PC-3 (cell line): ENCODE measurements at regions not wholly inside any gene's neighbourhood (a gene's known extent, or its start where the extent isn't known, plus 50 kb on each side); places are given as distances from the start of the nearest gene placed in this dataset.

Experiments used
- ATAC-seq: fragments of 200-7000 bp; cut with Tn5 transposase; 2 replicates; pipeline ENCODE4 v1.9.1; 2020; ENCODE audit warnings: mild to moderate bottlenecking, moderate library complexity
- BruUV-seq: library from RNA; stranded (reverse); fragments of 400-500 nt; replicated peaks from 2 replicates; lab custom pipeline; 2021; lab: Mats Ljungman, UMichigan
- CTCF ChIA-PET: fragments of 300-600 bp; sonication (Branson Sonifier 250); formaldehyde crosslinking; loops from one replicate; lab custom pipeline; 2022; ENCODE audit warnings: antibody characterized with exemption; lab: Charles Lee
- POLR2A ChIA-PET: fragments of 300-600 bp; sonication (Branson Sonifier 250); formaldehyde crosslinking; loops from one replicate; lab custom pipeline; 2022; ENCODE audit warnings: antibody characterized with exemption; ENCODE audit not compliant: unreplicated experiment; lab: Charles Lee
- DNase-seq: peaks from one replicate; pipeline ENCODE4 v3.0.0-alpha.2; 2015
- H2AFZ ChIP-seq: fragments of 300-600 bp; sonication (generic); 2 replicates; pipeline ENCODE4 v1.6.0; 2016; ENCODE audit warnings: antibody characterized with exemption, low read length
- H3F3A ChIP-seq: fragments of 300-600 bp; sonication (generic); one replicate; pipeline ENCODE4 v1.6.0; 2017; ENCODE audit warnings: antibody characterized with exemption, low read length, control low read depth, mild to moderate bottlenecking; ENCODE audit not compliant: unreplicated experiment
- H3K27ac ChIP-seq: fragments of 300-600 bp; sonication (generic); 2 replicates; pipeline ENCODE4 v1.5.1; 2016; ENCODE audit warnings: mild to moderate bottlenecking, low read length
- H3K27me3 ChIP-seq: fragments of 300-600 bp; sonication (generic); 2 replicates; pipeline ENCODE4 v1.6.1; 2016; ENCODE audit warnings: low read length, mixed read lengths
- H3K36me3 ChIP-seq: fragments of 300-600 bp; sonication (generic); 2 replicates; pipeline ENCODE4 v1.6.1; 2016; ENCODE audit warnings: low read depth, mixed run types, low read length, mixed read lengths
- H3K4me1 ChIP-seq: fragments of 300-600 bp; sonication (generic); 2 replicates; pipeline ENCODE4 v1.5.1; 2016; ENCODE audit warnings: low read length; ENCODE audit not compliant: insufficient read depth
- H3K4me2 ChIP-seq: fragments of 300-600 bp; sonication (generic); 2 replicates; pipeline ENCODE4 v1.6.0; 2016; ENCODE audit warnings: low read length
- H3K4me3 ChIP-seq: fragments of 300-600 bp; sonication (generic); 2 replicates; pipeline ENCODE4 v1.5.1; 2016; ENCODE audit warnings: mild to moderate bottlenecking, low read length, mixed read lengths
- H3K79me2 ChIP-seq: fragments of 300-600 bp; sonication (generic); 2 replicates; pipeline ENCODE4 v1.6.1; 2017; ENCODE audit warnings: low read length, mixed read lengths
- H3K9ac ChIP-seq: fragments of 300-600 bp; sonication (generic); 2 replicates; pipeline ENCODE4 v1.6.0; 2016; ENCODE audit warnings: mild to moderate bottlenecking, low read length
- H3K9me2 ChIP-seq: fragments of 300-600 bp; sonication (generic); replicated peaks from 2 replicates; pipeline ENCODE4 v1.6.1; 2016; ENCODE audit warnings: mixed run types, low read length, mixed read lengths
- H3K9me3 ChIP-seq: fragments of 300-600 bp; sonication (generic); 2 replicates; pipeline ENCODE4 v1.6.1; 2016; ENCODE audit warnings: low read length, mixed read lengths
- H4K20me1 ChIP-seq: fragments of 300-600 bp; sonication (generic); 2 replicates; pipeline ENCODE4 v1.6.1; 2016; ENCODE audit warnings: low read length, mixed read lengths
- CTCF ChIP-seq: fragments of 300-600 bp; sonication (generic); conservative IDR thresholded peaks from 2 replicates; pipeline ENCODE4 v1.5.1; 2017; ENCODE audit warnings: antibody characterized with exemption, low read depth, mild to moderate bottlenecking, low read length
- EZH2 ChIP-seq: fragments of 300-600 bp; sonication (generic); IDR thresholded peaks from one replicate; pipeline ENCODE4 v1.6.1; 2017; ENCODE audit warnings: antibody characterized with exemption, mild to moderate bottlenecking, low read length; ENCODE audit not compliant: unreplicated experiment
- EZH2phosphoT487 ChIP-seq: fragments of 300-600 bp; sonication (generic); IDR thresholded peaks from 2 replicates; pipeline ENCODE4 v1.6.1; 2018; ENCODE audit warnings: mild to moderate bottlenecking, antibody characterized with exemption, low read length, borderline replicate concordance
- intact Hi-C: fragments of 100-400 bp; cut with micrococcal nuclease; formaldehyde crosslinking; loops from 2 replicates; pipeline ENCODE4 v1.9.0; 2023

GRCh38 chr1:115215110-115215509 is 122.9 kb downstream of the NGF start:
- peaks cover 5% of the 10 kb centered on the region for H3F3A ChIP-seq
- H3K4me2 ChIP-seq, result peak overlapping the region; percentile 33
- no peak overlapping the region for H2AFZ ChIP-seq
- DNase-seq (no peak), ATAC-seq (no peak)
- BruUV-seq, result no TSS peak
- H4K20me1 ChIP-seq, result no peaks in the 10 kb centered on the region
- H3K4me3 ChIP-seq, result no peak overlapping the region
- H3K9me2 ChIP-seq, result no peaks in the 10 kb centered on the region
- no peaks in the 10 kb centered on the region for H3K9me3 ChIP-seq
- no peaks in the 10 kb centered on the region for H3K36me3 ChIP-seq
- no peaks in the 10 kb centered on the region for H3K79me2 ChIP-seq
- peaks cover 57% of the 10 kb centered on the region for H3K4me1 ChIP-seq
- TF ChIP-seq EZH2 (no peak), EZH2phosphoT487 (no peak), CTCF (no peak)
- POLR2A ChIA-PET, result no interaction called here
- no peaks in the 10 kb centered on the region for H3K27me3 ChIP-seq
- CTCF ChIA-PET, result no interaction called here
- intact Hi-C loops, result no loop called here
- no peak overlapping the region for H3K9ac ChIP-seq
- H3K27ac ChIP-seq, result peak overlapping the region; percentile 21; the same call in 1 of the 2 replicates

- peaks cover 68% of the 10 kb centered on the region for H3K4me1 ChIP-seq
Observed at GRCh38 chr1:115214098-115214497, 124.0 kb downstream of the NGF start.

More at GRCh38 chr1:115214098-115214497, 124.0 kb downstream of the NGF start:
- H3K27ac ChIP-seq, result peak overlapping the region; percentile 32
- peaks cover 5% of the 10 kb centered on the region for H3F3A ChIP-seq
- no peaks in the 10 kb centered on the region for H3K36me3 ChIP-seq
- no peak overlapping the region for H3K4me3 ChIP-seq
- TF ChIP-seq EZH2phosphoT487 (no peak), CTCF (no peak), EZH2 (no peak)
- CTCF ChIA-PET, result interaction anchor here (0.6 to 0.8 kb wide), 2 partner anchors 16 to 256 kb away, joined by 3 to 4 read pairs; no protein-coding TSS in a partner anchor
- BruUV-seq, result no TSS peak
- H3K9me3 ChIP-seq, result no peaks in the 10 kb centered on the region
- no peaks in the 10 kb centered on the region for H3K27me3 ChIP-seq
- DNase-seq (peak; percentile 79), ATAC-seq (peak; percentile 25; the same call in 1 of the 2 replicates)
- no peak overlapping the region for H2AFZ ChIP-seq
- no peaks in the 10 kb centered on the region for H4K20me1 ChIP-seq
- intact Hi-C loops, result loop anchor here (5.0 kb wide), 2 partner anchors 47 to 77 kb away; no protein-coding TSS in a partner anchor
- H3K9ac ChIP-seq, result no peak overlapping the region
- POLR2A ChIA-PET, result no interaction called here
- H3K79me2 ChIP-seq, result no peaks in the 10 kb centered on the region
- no peaks in the 10 kb centered on the region for H3K9me2 ChIP-seq
- peak overlapping the region; percentile 33 for H3K4me2 ChIP-seq
